Body of pancreas (tissue), 4 donors: ENCODE measurements at regions not wholly inside any gene's neighbourhood (a gene's known extent, or its start where the extent isn't known, plus 50 kb on each side); places are given as distances from the start of the nearest gene placed in this dataset.

ENCODE experiments used
- ATAC-seq: fragments of 150-250 bp; one replicate; pipeline ENCODE4 v1.9.1; 2016
- DNase-seq, 4 donors: peaks; one replicate each; pipeline ENCODE4 v3.0.0-alpha.2; 2019
- H3K27ac ChIP-seq, 4 donors: fragments of 200-600 bp; sonication (generic); 1 replicate in 3 of 4; 2 replicates in 1 of 4; pipeline versions ENCODE4 v1.5.1 to v1.6.1; 2016 to 2019; ENCODE audit warnings: mild to moderate bottlenecking in 1 of 4, mixed read lengths in 1 of 4, moderate library complexity in 1 of 4
- H3K27me3 ChIP-seq, 2 donors: fragments of 200-600 bp; sonication (generic); one replicate each; pipeline ENCODE4 v1.6.0; 2016; ENCODE audit warnings: mild to moderate bottlenecking in 1 of 2
- H3K36me3 ChIP-seq, 2 donors: fragments of 200-600 bp; sonication (generic); replicated peaks in 1 of 2; 2 replicates each; pipeline ENCODE4 v1.5.1; 2016; ENCODE audit warnings: low read depth in 2 of 2; ENCODE audit not compliant: insufficient read depth in 1 of 2
- H3K4me1 ChIP-seq: fragments of 200-600 bp; sonication (generic); one replicate; pipeline ENCODE4 v1.6.0; 2016
- H3K4me3 ChIP-seq, 2 donors: fragments of 200-600 bp; sonication (generic); 1 replicate in 1 of 2; 2 replicates in 1 of 2; pipeline ENCODE4 v1.5.1; 2016 to 2019
- H3K9me3 ChIP-seq, 3 donors: fragments of 200-600 bp; sonication (generic); 1 replicate in 2 of 3; 2 replicates in 1 of 3; pipeline ENCODE4 v1.5.1; 2016
- POLR2A ChIP-seq, 3 donors: fragments of 450-650 bp; IDR thresholded peaks; one replicate each; pipeline ENCODE4 v1.6.1; 2016; ENCODE audit warnings: antibody characterized with exemption in 3 of 3, mild to moderate bottlenecking in 2 of 3
- WGBS, 2 donors: methylation state at CpG; one replicate each; pipeline ENCODE4 v1.1.5; 2017; 5-methylcytosine and 5-hydroxymethylcytosine counted together
- intact Hi-C: fragments of 100-400 bp; cut with DNase I; formaldehyde crosslinking; loops from one replicate; pipeline ENCODE4 v1.15.1; 2023
- TF ChIP-seq, protein P1 (sequence below), 7 experiments: fragments of 450-650 bp in 4 of 7; fragments of 200-600 bp in 3 of 7; sonication (generic) in 3 of 7; IDR thresholded peaks; one replicate each; pipeline ENCODE4 v1.5.1; 2016 to 2019; ENCODE audit warnings: antibody characterized with exemption in 7 of 7

- 54 to 65% methylated on average over 16 of the region's 16 CpGs for WGBS, 2 donors
- intact Hi-C loops: no loop called here
- Histone ChIP-seq H3K9me3 (no peaks in the 10 kb centered on the region), H3K36me3 (no peaks in the 10 kb centered on the region), H3K27ac (no peak overlapping the region), H3K4me3 (no peak overlapping the region), H3K4me1 (no peaks in the 10 kb centered on the region), H3K27me3 (no peaks in the 10 kb centered on the region)
- TF ChIP-seq, protein P1, sequence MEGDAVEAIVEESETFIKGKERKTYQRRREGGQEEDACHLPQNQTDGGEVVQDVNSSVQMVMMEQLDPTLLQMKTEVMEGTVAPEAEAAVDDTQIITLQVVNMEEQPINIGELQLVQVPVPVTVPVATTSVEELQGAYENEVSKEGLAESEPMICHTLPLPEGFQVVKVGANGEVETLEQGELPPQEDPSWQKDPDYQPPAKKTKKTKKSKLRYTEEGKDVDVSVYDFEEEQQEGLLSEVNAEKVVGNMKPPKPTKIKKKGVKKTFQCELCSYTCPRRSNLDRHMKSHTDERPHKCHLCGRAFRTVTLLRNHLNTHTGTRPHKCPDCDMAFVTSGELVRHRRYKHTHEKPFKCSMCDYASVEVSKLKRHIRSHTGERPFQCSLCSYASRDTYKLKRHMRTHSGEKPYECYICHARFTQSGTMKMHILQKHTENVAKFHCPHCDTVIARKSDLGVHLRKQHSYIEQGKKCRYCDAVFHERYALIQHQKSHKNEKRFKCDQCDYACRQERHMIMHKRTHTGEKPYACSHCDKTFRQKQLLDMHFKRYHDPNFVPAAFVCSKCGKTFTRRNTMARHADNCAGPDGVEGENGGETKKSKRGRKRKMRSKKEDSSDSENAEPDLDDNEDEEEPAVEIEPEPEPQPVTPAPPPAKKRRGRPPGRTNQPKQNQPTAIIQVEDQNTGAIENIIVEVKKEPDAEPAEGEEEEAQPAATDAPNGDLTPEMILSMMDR (IDR thresholded peaks at IDR 0.05): no peak
- TF ChIP-seq POLR2A (IDR thresholded peaks at IDR 0.05): no peak
- DNase-seq: peak in 1 of 4 donors; percentile 2
- ATAC-seq: no peak
These were observed 173.0 kb downstream of the MACROH2A1 start for GRCh38 chr5:135225856-135226560.

GRCh38 chr5:135223891-135224625, 175.0 kb downstream of the MACROH2A1 start:
- H3K27ac ChIP-seq: no peak overlapping the region
- no peaks in the 10 kb centered on the region for H3K9me3 ChIP-seq
- no peak overlapping the region for H3K4me3 ChIP-seq
- DNase-seq (peak in 1 of 4 donors; percentile 2), ATAC-seq (no peak)
- intact Hi-C loops: no loop called here
- H3K4me1 ChIP-seq: no peaks in the 10 kb centered on the region
- TF ChIP-seq, protein P1 (IDR thresholded peaks at IDR 0.05): no peak
- no peak for TF ChIP-seq POLR2A (IDR thresholded peaks at IDR 0.05)
- H3K27me3 ChIP-seq: no peaks in the 10 kb centered on the region
- no peaks in the 10 kb centered on the region for H3K36me3 ChIP-seq
- 61 to 65% methylated on average over 5 of the region's 5 CpGs for WGBS, 2 donors

GRCh38 chr5:135223404-135223803, 175.6 kb downstream of the MACROH2A1 start:
- no peaks in the 10 kb centered on the region for H3K9me3 ChIP-seq
- no peaks in the 10 kb centered on the region for H3K4me1 ChIP-seq
- H3K36me3 ChIP-seq: no peaks in the 10 kb centered on the region
- ATAC-seq (no peak), DNase-seq (peak in 1 of 4 donors; percentile 2)
- 69 to 75% methylated on average over 2 of the region's 2 CpGs for WGBS, 2 donors
- H3K27ac ChIP-seq: no peak overlapping the region
- no peak for TF ChIP-seq POLR2A (IDR thresholded peaks at IDR 0.05)
- TF ChIP-seq, protein P1 (IDR thresholded peaks at IDR 0.05): no peak
- no peak overlapping the region for H3K4me3 ChIP-seq
- H3K27me3 ChIP-seq: no peaks in the 10 kb centered on the region
- intact Hi-C loops: no loop called here

DNA sequence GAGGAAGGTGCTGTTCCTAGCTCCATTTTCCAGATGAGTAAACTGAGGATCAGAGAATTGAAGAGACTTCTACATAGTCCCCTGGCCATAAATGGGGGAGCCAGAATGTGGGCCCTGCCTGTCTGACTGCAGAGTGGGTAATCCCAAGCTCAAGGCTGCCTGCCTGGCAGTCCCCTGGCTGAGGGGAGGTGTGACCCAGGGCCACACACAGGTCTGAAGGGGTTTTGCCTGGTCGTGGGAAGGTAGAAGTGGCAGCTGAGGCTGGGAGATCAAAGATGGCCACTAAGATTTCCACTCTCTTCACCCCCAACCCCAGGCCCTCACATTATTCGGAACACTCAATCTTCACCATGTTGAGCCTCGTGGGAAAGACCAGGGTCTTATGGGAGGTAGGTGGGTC, 176.3 kb downstream of the MACROH2A1 start:
- TF ChIP-seq, protein P1 (IDR thresholded peaks at IDR 0.05): no peak
- no peak for TF ChIP-seq POLR2A (IDR thresholded peaks at IDR 0.05)
- peak in 1 of 4 donors; percentile 5 for DNase-seq
- no peak for ATAC-seq
- intact Hi-C loops: no loop called here
- no peak overlapping the region for H3K27ac ChIP-seq
- no peaks in the 10 kb centered on the region for H3K36me3 ChIP-seq
- 71 to 77% methylated on average over 3 of the region's 3 CpGs for WGBS, 2 donors
- H3K9me3 ChIP-seq: no peaks in the 10 kb centered on the region
- H3K4me1 ChIP-seq: no peaks in the 10 kb centered on the region
- H3K27me3 ChIP-seq: no peaks in the 10 kb centered on the region
- no peak overlapping the region for H3K4me3 ChIP-seq
